ENCODE measurements at regions not wholly inside any gene's neighbourhood (a gene's known extent, or its start where the extent isn't known, plus 50 kb on each side); places are given as distances from the start of the nearest gene placed in this dataset.

GRCh38 chr10:94115725-94116124 is 122.0 kb downstream of the PLCE1 start:
- TF ChIP-seq CTCF (IDR thresholded peaks at IDR 0.05) (no peak), POLR2A (IDR thresholded peaks at IDR 0.05) (no peak)

Data from right lobe of liver (tissue), 4 donors.